ENCODE measurements at regions not wholly inside any gene's neighbourhood (a gene's known extent, or its start where the extent isn't known, plus 50 kb on each side); places are given as distances from the start of the nearest gene placed in this dataset.

DNA sequence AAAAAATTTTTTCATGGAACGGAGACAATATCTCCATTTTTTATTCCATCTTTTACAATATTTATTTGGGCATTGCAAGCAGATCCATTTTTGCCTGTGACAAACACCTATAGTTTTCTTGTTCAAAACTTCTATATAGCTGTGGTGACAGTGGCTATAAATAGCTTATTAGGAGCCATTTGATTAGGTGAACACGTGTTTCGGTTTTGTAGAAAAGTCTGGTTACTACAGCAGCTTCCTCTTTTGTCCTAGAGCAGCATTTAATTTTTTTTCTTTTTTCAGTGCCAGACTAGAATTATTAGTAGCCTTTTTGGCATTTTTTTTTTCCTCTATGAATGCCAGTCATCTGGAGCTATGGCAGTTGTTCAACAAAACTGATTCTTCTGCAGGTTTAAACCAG lies 123.5 kb downstream of the RXFP2 start:
- Histone ChIP-seq H3F3A (ENCODE audit: low read depth) (no peaks in the 10 kb centered on the region), H3K4me2 (no peak overlapping the region), H3K79me2 (ENCODE audit: low read depth) (no peaks in the 10 kb centered on the region), H3K36me3 (no peaks in the 10 kb centered on the region), H3K9ac (no peak overlapping the region), H3K9me3 (ENCODE audit: low read depth) (no peaks in the 10 kb centered on the region), H3K4me3 (no peak overlapping the region), H2AFZ (replicated peaks) (no peak overlapping the region), H3K27me3 (no peaks in the 10 kb centered on the region), H4K20me1 (ENCODE audit: low read depth) (no peaks in the 10 kb centered on the region), H3K27ac (no peak overlapping the region), H3K4me1 (no peaks in the 10 kb centered on the region)
- DNase-seq (ENCODE audit: low spot score), result no peak
- TF ChIP-seq EZH2 (IDR thresholded peaks at IDR 0.05), result no peak
- Mint-ChIP-seq H3K36me3 (no peaks in the 10 kb centered on the region), H3K9me3 (no peaks in the 10 kb centered on the region), H3K4me1 (no peaks in the 10 kb centered on the region), H3K27me3 (ENCODE audit: insufficient read depth, low read depth) (peaks cover 2% of the 10 kb centered on the region), H3K4me3 (no peak overlapping the region), H3K27ac (no peak overlapping the region)

DNA sequence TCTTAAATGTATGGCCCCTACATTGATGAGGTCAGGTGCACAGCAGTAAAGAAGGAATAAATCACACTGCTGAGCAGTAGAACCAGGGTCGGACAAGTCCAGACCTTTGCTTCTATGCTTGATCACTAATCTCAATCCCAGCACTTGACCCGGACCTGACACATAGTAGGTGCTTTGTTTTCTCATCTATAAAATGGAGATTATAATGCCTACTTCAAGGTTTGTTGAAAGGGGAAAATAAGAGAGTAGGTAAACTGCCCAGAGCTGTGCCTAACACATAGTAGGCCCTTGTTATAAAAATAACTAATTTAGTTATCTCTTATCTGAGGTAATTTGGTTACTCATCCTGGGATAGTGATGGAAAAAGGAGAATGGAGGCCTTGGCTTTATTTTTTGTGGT lies 125.0 kb downstream of the RXFP2 start:
- H3K27me3 ChIP-seq, result no peaks in the 10 kb centered on the region
- no peaks in the 10 kb centered on the region for H3K79me2 ChIP-seq (ENCODE audit: low read depth)
- H3K4me2 ChIP-seq, result no peak overlapping the region
- H3K36me3 Mint-ChIP-seq, result no peaks in the 10 kb centered on the region
- no peaks in the 10 kb centered on the region for H3F3A ChIP-seq (ENCODE audit: low read depth)
- no peak overlapping the region for H3K9ac ChIP-seq
- H3K27ac Mint-ChIP-seq, result no peak overlapping the region
- no peaks in the 10 kb centered on the region for H4K20me1 ChIP-seq (ENCODE audit: low read depth)
- no peak overlapping the region for H3K4me3 ChIP-seq
- no peaks in the 10 kb centered on the region for H3K9me3 ChIP-seq (ENCODE audit: low read depth)
- DNase-seq (ENCODE audit: low spot score), result no peak
- no peaks in the 10 kb centered on the region for H3K36me3 ChIP-seq
- no peak overlapping the region for H3K4me3 Mint-ChIP-seq
- TF ChIP-seq CTCF (IDR thresholded peaks at IDR 0.05), result no peak
- TF ChIP-seq EZH2 (IDR thresholded peaks at IDR 0.05), result no peak
- TF ChIP-seq EZH2phosphoT487 (IDR thresholded peaks at IDR 0.05), result no peak
- H3K4me1 Mint-ChIP-seq, result no peaks in the 10 kb centered on the region
- no peaks in the 10 kb centered on the region for H3K4me1 ChIP-seq
- no peaks in the 10 kb centered on the region for H3K9me3 Mint-ChIP-seq
- no peak overlapping the region for H3K27ac ChIP-seq
- H3K27me3 Mint-ChIP-seq (ENCODE audit: insufficient read depth, low read depth), result peaks cover 2% of the 10 kb centered on the region
- H2AFZ ChIP-seq (replicated peaks), result no peak overlapping the region

DNA sequence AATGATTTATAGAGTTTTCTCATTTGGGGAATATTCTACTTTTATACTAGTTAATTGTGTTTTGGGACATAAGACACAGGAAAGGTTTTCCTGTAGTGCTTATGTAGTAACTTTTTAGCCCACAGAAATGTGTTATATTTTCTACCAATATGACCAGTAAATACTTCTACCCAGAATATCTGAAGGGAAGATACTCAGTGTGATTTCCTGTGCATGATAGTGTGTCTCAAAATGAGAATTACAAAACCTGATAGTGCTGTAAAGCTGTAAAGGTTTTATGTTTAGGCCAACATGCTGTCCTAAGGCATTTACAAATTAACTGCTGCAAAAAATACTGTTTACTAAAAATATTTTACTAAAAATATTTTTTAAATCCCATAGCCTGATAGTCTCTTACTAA lies 126.8 kb downstream of the RXFP2 start:
- TF ChIP-seq EZH2 (IDR thresholded peaks at IDR 0.05) (no peak), CTCF (IDR thresholded peaks at IDR 0.05) (no peak), EZH2phosphoT487 (IDR thresholded peaks at IDR 0.05) (no peak)
- no peak overlapping the region for H3K9ac ChIP-seq
- H3K27me3 ChIP-seq, result no peaks in the 10 kb centered on the region
- no peaks in the 10 kb centered on the region for H3K9me3 Mint-ChIP-seq
- no peaks in the 10 kb centered on the region for H3F3A ChIP-seq (ENCODE audit: low read depth)
- H3K27ac Mint-ChIP-seq, result no peak overlapping the region
- no peaks in the 10 kb centered on the region for H4K20me1 ChIP-seq (ENCODE audit: low read depth)
- H3K4me2 ChIP-seq, result no peak overlapping the region
- no peaks in the 10 kb centered on the region for H3K79me2 ChIP-seq (ENCODE audit: low read depth)
- H3K4me1 Mint-ChIP-seq, result no peaks in the 10 kb centered on the region
- no peaks in the 10 kb centered on the region for H3K4me1 ChIP-seq
- no peak overlapping the region for H3K4me3 Mint-ChIP-seq
- H3K27ac ChIP-seq, result no peak overlapping the region
- H3K4me3 ChIP-seq, result no peak overlapping the region
- H3K36me3 ChIP-seq, result no peaks in the 10 kb centered on the region
- peaks cover 2% of the 10 kb centered on the region for H3K27me3 Mint-ChIP-seq (ENCODE audit: insufficient read depth, low read depth)
- no peak for DNase-seq (ENCODE audit: low spot score)
- H2AFZ ChIP-seq (replicated peaks), result no peak overlapping the region
- no peaks in the 10 kb centered on the region for H3K36me3 Mint-ChIP-seq
- H3K9me3 ChIP-seq (ENCODE audit: low read depth), result no peaks in the 10 kb centered on the region

DNA sequence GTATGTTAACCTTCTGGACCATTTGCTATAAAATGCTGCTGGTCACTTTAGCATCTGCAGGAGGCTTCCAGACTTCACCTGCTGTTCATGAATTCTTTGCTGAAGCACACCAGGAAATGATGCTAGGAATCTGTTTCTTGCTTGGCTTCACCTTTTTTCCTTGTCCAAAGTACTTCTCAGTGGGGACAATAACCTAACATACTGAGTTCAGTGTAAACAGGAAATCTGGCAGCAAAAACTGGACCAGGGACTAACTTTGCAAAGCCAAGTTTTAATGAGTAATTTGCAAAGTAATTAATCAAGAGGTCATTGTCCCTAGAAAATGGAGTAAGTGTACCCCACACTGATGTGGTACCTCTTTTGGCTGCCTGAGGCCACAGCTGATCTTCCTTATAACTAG lies 128.4 kb downstream of the RXFP2 start:
- Histone ChIP-seq H2AFZ (replicated peaks) (no peak overlapping the region), H3K9me3 (ENCODE audit: low read depth) (no peaks in the 10 kb centered on the region), H3K79me2 (ENCODE audit: low read depth) (no peaks in the 10 kb centered on the region), H3K4me2 (no peak overlapping the region), H3K27ac (no peak overlapping the region), H3K4me1 (no peaks in the 10 kb centered on the region), H4K20me1 (ENCODE audit: low read depth) (no peaks in the 10 kb centered on the region), H3K4me3 (no peak overlapping the region), H3K36me3 (no peaks in the 10 kb centered on the region), H3K27me3 (no peaks in the 10 kb centered on the region), H3F3A (ENCODE audit: low read depth) (no peaks in the 10 kb centered on the region), H3K9ac (no peak overlapping the region)
- Mint-ChIP-seq H3K36me3 (no peaks in the 10 kb centered on the region), H3K27me3 (ENCODE audit: insufficient read depth, low read depth) (peaks cover 2% of the 10 kb centered on the region), H3K4me1 (no peaks in the 10 kb centered on the region), H3K9me3 (no peaks in the 10 kb centered on the region), H3K4me3 (no peak overlapping the region), H3K27ac (no peak overlapping the region)
- DNase-seq (ENCODE audit: low spot score), result no peak
- TF ChIP-seq CTCF (IDR thresholded peaks at IDR 0.05) (no peak), EZH2 (IDR thresholded peaks at IDR 0.05) (no peak), EZH2phosphoT487 (IDR thresholded peaks at IDR 0.05) (no peak)
